ENCODE measurements at regions not wholly inside any gene's neighbourhood (a gene's known extent, or its start where the extent isn't known, plus 50 kb on each side); places are given as distances from the start of the nearest gene placed in this dataset.

DNA sequence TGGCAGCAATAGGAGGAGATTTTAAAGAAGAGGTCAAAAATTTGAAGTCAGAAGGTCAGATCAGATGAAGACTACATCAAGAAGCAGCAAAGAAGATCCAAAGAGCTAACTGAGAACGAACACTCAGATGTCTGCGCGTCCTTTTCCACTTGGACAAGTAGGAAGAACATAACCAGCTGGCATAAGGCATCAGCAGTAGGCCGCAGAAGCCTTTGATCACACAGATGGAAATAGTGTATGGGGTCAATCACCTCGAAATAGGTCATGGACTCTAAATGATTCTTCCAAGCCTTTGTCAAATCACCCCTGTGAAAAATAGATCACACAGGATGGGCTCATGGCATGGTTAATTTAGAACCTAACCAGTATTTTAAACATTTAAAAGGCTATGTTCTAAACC lies 56.4 kb upstream of the TOM1L1 start:
- no peak for TF ChIP-seq POLR2A (IDR thresholded peaks at IDR 0.05)
- TF ChIP-seq, protein P1, sequence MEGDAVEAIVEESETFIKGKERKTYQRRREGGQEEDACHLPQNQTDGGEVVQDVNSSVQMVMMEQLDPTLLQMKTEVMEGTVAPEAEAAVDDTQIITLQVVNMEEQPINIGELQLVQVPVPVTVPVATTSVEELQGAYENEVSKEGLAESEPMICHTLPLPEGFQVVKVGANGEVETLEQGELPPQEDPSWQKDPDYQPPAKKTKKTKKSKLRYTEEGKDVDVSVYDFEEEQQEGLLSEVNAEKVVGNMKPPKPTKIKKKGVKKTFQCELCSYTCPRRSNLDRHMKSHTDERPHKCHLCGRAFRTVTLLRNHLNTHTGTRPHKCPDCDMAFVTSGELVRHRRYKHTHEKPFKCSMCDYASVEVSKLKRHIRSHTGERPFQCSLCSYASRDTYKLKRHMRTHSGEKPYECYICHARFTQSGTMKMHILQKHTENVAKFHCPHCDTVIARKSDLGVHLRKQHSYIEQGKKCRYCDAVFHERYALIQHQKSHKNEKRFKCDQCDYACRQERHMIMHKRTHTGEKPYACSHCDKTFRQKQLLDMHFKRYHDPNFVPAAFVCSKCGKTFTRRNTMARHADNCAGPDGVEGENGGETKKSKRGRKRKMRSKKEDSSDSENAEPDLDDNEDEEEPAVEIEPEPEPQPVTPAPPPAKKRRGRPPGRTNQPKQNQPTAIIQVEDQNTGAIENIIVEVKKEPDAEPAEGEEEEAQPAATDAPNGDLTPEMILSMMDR (IDR thresholded peaks at IDR 0.05): no peak

Data from uterus (tissue), 2 donors.